Chondrocyte (in vitro differentiated cells): ENCODE measurements at regions not wholly inside any gene's neighbourhood (a gene's known extent, or its start where the extent isn't known, plus 50 kb on each side); places are given as distances from the start of the nearest gene placed in this dataset.

Experiments
- DNase-seq: peaks from one replicate; pipeline ENCODE4 v3.0.0; 2021; ENCODE audit warnings: mixed read lengths, low spot score
- H3K27ac Mint-ChIP-seq: one replicate; pipeline ENCODE4 v1.8.0; 2021; ENCODE audit warnings: mild to moderate bottlenecking, moderate library complexity, mixed read lengths; ENCODE audit not compliant: unreplicated experiment
- H3K27me3 Mint-ChIP-seq: 2 replicates; pipeline ENCODE4 v1.8.0; 2021; ENCODE audit warnings: low read depth, mixed read lengths
- H3K36me3 Mint-ChIP-seq: 2 replicates; pipeline ENCODE4 v1.8.0; 2021; ENCODE audit warnings: low read depth, mixed read lengths
- H3K4me1 Mint-ChIP-seq: 2 replicates; pipeline ENCODE4 v1.8.0; 2021; ENCODE audit warnings: low read depth, mild to moderate bottlenecking, mixed read lengths
- H3K4me3 Mint-ChIP-seq: one replicate; pipeline ENCODE4 v1.8.0; 2021; ENCODE audit warnings: mild to moderate bottlenecking, moderate library complexity, mixed read lengths; ENCODE audit not compliant: unreplicated experiment
- H3K9me3 Mint-ChIP-seq: 2 replicates; pipeline ENCODE4 v1.8.0; 2021; ENCODE audit warnings: low read depth, mixed read lengths
- TF ChIP-seq, protein P1 (sequence below): fragments of 200-600 bp; sonication (generic); IDR thresholded peaks from 2 replicates; pipeline ENCODE4 v1.5.0; 2021; ENCODE audit warnings: antibody characterized with exemption, mild to moderate bottlenecking, moderate library complexity

DNA sequence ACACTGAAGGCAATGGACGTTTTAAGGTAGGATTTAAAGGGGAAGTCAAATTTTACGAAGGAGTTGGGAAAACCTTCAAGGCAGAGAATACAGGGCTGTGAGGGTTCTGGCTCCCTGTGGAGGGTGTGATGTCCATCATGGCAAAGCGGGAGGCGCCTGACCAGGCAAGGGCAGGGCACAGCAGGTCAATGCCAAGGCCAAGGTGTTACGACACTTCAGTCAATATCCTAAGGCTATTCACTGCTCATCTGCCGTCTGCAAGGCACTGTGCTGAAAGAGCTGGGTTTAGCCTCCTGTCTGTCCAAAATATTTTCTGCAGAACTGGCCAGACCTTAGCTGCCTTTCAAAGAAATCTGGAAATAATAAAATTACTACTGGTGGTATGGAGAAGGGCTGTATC is 297.9 kb upstream of the MGMT start:
- Mint-ChIP-seq H3K4me3 (no peak overlapping the region), H3K27ac (no peak overlapping the region), H3K4me1 (peaks cover 7% of the 10 kb centered on the region), H3K9me3 (no peaks in the 10 kb centered on the region), H3K36me3 (no peaks in the 10 kb centered on the region), H3K27me3 (peaks cover 13% of the 10 kb centered on the region)
- TF ChIP-seq, protein P1, sequence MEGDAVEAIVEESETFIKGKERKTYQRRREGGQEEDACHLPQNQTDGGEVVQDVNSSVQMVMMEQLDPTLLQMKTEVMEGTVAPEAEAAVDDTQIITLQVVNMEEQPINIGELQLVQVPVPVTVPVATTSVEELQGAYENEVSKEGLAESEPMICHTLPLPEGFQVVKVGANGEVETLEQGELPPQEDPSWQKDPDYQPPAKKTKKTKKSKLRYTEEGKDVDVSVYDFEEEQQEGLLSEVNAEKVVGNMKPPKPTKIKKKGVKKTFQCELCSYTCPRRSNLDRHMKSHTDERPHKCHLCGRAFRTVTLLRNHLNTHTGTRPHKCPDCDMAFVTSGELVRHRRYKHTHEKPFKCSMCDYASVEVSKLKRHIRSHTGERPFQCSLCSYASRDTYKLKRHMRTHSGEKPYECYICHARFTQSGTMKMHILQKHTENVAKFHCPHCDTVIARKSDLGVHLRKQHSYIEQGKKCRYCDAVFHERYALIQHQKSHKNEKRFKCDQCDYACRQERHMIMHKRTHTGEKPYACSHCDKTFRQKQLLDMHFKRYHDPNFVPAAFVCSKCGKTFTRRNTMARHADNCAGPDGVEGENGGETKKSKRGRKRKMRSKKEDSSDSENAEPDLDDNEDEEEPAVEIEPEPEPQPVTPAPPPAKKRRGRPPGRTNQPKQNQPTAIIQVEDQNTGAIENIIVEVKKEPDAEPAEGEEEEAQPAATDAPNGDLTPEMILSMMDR = no peak
- no peak for DNase-seq

- no peak overlapping the region for H3K27ac Mint-ChIP-seq
Measured at GRCh38 chr10:129170812-129171211, 296.2 kb upstream of the MGMT start.

GRCh38 chr10:129171812-129172211 is 295.2 kb upstream of the MGMT start:
- Mint-ChIP-seq H3K27me3 (peaks cover 15% of the 10 kb centered on the region), H3K4me3 (no peak overlapping the region), H3K9me3 (no peaks in the 10 kb centered on the region), H3K4me1 (peaks cover 7% of the 10 kb centered on the region), H3K36me3 (no peaks in the 10 kb centered on the region), H3K27ac (no peak overlapping the region)
- TF ChIP-seq, protein P1 = no peak
- DNase-seq = no peak

More at GRCh38 chr10:129170812-129171211, 296.2 kb upstream of the MGMT start:
- TF ChIP-seq, protein P1 = no peak
- DNase-seq = no peak
- peaks cover 13% of the 10 kb centered on the region for H3K27me3 Mint-ChIP-seq
- H3K4me3 Mint-ChIP-seq = no peak overlapping the region
- peaks cover 7% of the 10 kb centered on the region for H3K4me1 Mint-ChIP-seq
- H3K9me3 Mint-ChIP-seq = no peaks in the 10 kb centered on the region
- no peaks in the 10 kb centered on the region for H3K36me3 Mint-ChIP-seq

- Mint-ChIP-seq H3K36me3 (no peaks in the 10 kb centered on the region), H3K27ac (no peak overlapping the region), H3K9me3 (no peaks in the 10 kb centered on the region), H3K4me1 (peaks cover 7% of the 10 kb centered on the region), H3K4me3 (no peak overlapping the region), H3K27me3 (peaks cover 17% of the 10 kb centered on the region)
- TF ChIP-seq, protein P1 = no peak
- no peak for DNase-seq
Measured at GRCh38 chr10:129174232-129175014, 292.6 kb upstream of the MGMT start.

DNA sequence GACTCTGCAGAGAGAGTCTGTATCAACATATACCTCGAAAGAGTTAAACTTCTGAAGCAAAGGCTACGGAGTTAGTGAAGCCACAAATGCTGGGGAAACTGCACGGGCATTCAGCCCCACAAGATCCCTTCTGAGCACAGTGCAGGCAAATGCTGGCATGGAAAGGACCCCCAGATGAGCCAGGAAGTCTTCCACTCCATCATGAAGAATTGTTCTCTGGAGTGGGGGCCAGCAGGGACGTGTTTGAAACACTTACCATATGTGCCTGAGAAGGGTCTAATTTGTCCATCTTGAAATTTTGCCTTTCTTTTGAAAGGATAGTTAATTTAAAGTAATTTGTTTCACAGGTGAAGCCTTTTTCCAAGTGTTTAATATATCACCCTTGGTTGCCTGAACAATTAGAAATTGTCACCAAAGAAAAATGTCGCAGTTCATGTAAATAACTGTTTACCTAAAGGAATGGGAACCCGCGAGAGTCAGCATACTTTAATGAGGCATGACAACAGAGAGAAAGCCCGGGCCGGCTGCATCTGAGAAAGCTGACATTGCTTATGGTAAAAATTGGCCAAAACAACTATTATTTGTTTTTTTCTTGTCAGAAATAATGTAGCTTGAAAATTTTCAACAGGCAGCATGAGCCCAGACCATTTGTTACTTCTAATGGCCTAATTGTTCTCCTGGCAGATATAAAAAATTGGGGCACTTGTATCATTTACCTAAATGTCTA is 287.6 kb upstream of the MGMT start:
- Mint-ChIP-seq H3K27ac (no peak overlapping the region), H3K4me3 (no peak overlapping the region), H3K4me1 (no peaks in the 10 kb centered on the region), H3K9me3 (no peaks in the 10 kb centered on the region), H3K36me3 (no peaks in the 10 kb centered on the region), H3K27me3 (peaks cover 10% of the 10 kb centered on the region)
- TF ChIP-seq, protein P1 = no peak
- DNase-seq = no peak
